GM12878 (cell line): ENCODE measurements at regions not wholly inside any gene's neighbourhood (a gene's known extent, or its start where the extent isn't known, plus 50 kb on each side); places are given as distances from the start of the nearest gene placed in this dataset.

Source experiments
- CTCF ChIP-seq, 3 experiments: IDR thresholded peaks in 2 of 3; conservative IDR thresholded peaks in 1 of 3; 2 replicates each; pipeline ENCODE4 v1.5.1; 2011; ENCODE audit warnings: low read depth in 3 of 3, low read length in 3 of 3, mild to moderate bottlenecking in 3 of 3, control low read depth in 2 of 3, moderate library complexity in 2 of 3, inconsistent platforms in 1 of 3, mixed read lengths in 1 of 3; ENCODE audit not compliant: control insufficient read depth in 2 of 3, insufficient read depth in 1 of 3; ENCODE audit errors: extremely low read depth in 1 of 3
- EZH2 ChIP-seq: IDR thresholded peaks from 2 replicates; pipeline ENCODE4 v1.6.1; 2012; ENCODE audit warnings: low read depth, mild to moderate bottlenecking, control low read depth, inconsistent platforms, low read length, borderline replicate concordance; ENCODE audit not compliant: control insufficient read depth
- FOS ChIP-seq: IDR thresholded peaks from 3 replicates; pipeline ENCODE4 v1.6.1; 2011; ENCODE audit warnings: borderline replicate concordance; ENCODE audit not compliant: insufficient read length; ENCODE audit errors: extremely low read depth
- HCFC1 ChIP-seq: fragments of 150-350 bp; IDR thresholded peaks from 2 replicates; pipeline ENCODE4 v1.6.1; 2014; ENCODE audit warnings: low read length
- IRF4 ChIP-seq: IDR thresholded peaks from 2 replicates; pipeline ENCODE4 v1.6.1; 2011; ENCODE audit warnings: low read depth, low read length
- MAX ChIP-seq: IDR thresholded peaks from 2 replicates; pipeline ENCODE4 v1.6.1; 2012; ENCODE audit warnings: low read depth, low read length, improper control_type of control experiment
- MYC ChIP-seq: IDR thresholded peaks from 2 replicates; pipeline ENCODE4 v1.6.1; 2011; ENCODE audit warnings: mild to moderate bottlenecking, low read length, moderate library complexity, inconsistent platforms; ENCODE audit not compliant: insufficient read depth, insufficient replicate concordance, insufficient read length, severe bottlenecking
- RAD21 ChIP-seq: IDR thresholded peaks from 2 replicates; pipeline ENCODE4 v1.6.1; 2011; ENCODE audit warnings: mild to moderate bottlenecking, low read depth, low read length, moderate library complexity; ENCODE audit not compliant: insufficient read depth
- REST ChIP-seq: IDR thresholded peaks from 2 replicates; pipeline ENCODE4 v1.6.1; 2012; ENCODE audit warnings: mild to moderate bottlenecking, low read depth, low read length
- RFX5 ChIP-seq: IDR thresholded peaks from 2 replicates; pipeline ENCODE4 v1.6.1; 2011; ENCODE audit warnings: low read depth, low read length, improper control_type of control experiment
- TARDBP ChIP-seq: IDR thresholded peaks from 2 replicates; pipeline ENCODE4 v1.6.1; 2016; ENCODE audit warnings: borderline replicate concordance
- ZBTB40 ChIP-seq: fragments of 450-650 bp; IDR thresholded peaks from 2 replicates; pipeline ENCODE4 v1.6.1; 2016; ENCODE audit warnings: mild to moderate bottlenecking, moderate library complexity, borderline replicate concordance

GRCh38 chr11:134843735-134844134 is 431.7 kb upstream of the B3GAT1 start:
- TF ChIP-seq HCFC1 = no peak
- no peak for TF ChIP-seq CTCF (IDR thresholded peaks at IDR 0.05 in 2 of 3, conservative IDR thresholded peaks at IDR 0.05 in 1 of 3; ENCODE audit: control insufficient read depth in 2 of 3, extremely low read depth in 1 of 3, insufficient read depth in 1 of 3, low read depth in 3 of 3, low read length in 3 of 3)
- no peak for TF ChIP-seq IRF4
- no peak for TF ChIP-seq RAD21
- no peak for TF ChIP-seq ZBTB40
- no peak for TF ChIP-seq REST
- TF ChIP-seq RFX5 = no peak
- no peak for TF ChIP-seq TARDBP
- no peak for TF ChIP-seq MAX
- TF ChIP-seq MYC = no peak
- TF ChIP-seq FOS = no peak
- TF ChIP-seq EZH2 = no peak
